ENCODE measurements at regions not wholly inside any gene's neighbourhood (a gene's known extent, or its start where the extent isn't known, plus 50 kb on each side); places are given as distances from the start of the nearest gene placed in this dataset.
A peak's percentile ranks its signal among the peaks of the same experiment; 100 is the strongest.

GRCh38 chr5:128591598-128592455, 53.8 kb upstream of the FBN2 start:
- H3K9me3 ChIP-seq (ENCODE audit: low read depth), result no peaks in the 10 kb centered on the region
- H3K4me1 ChIP-seq (ENCODE audit: low read depth), result peaks cover 4% of the 10 kb centered on the region
- no peak overlapping the region for H3K4me3 ChIP-seq
- no peaks in the 10 kb centered on the region for H3K27me3 ChIP-seq
- H3K36me3 ChIP-seq, result no peaks in the 10 kb centered on the region
- no peak for DNase-seq (ENCODE audit: low read depth in 1 of 2, low spot score in 1 of 2)
- no peak overlapping the region for H3K27ac ChIP-seq
- no peak for TF ChIP-seq CTCF (IDR thresholded peaks at IDR 0.05; ENCODE audit: low read depth, low read length)

- Histone ChIP-seq H3K27ac (no peak overlapping the region), H3K36me3 (no peaks in the 10 kb centered on the region), H3K9me3 (ENCODE audit: low read depth) (no peaks in the 10 kb centered on the region), H3K4me3 (no peak overlapping the region), H3K4me1 (ENCODE audit: low read depth) (peaks cover 4% of the 10 kb centered on the region), H3K27me3 (no peaks in the 10 kb centered on the region)
- peak; percentile 10 to 67 for DNase-seq (ENCODE audit: low read depth in 1 of 2, low spot score in 1 of 2)
- TF ChIP-seq CTCF (IDR thresholded peaks at IDR 0.05; ENCODE audit: low read depth, low read length), result no peak
These were observed 58.0 kb upstream of the FBN2 start for GRCh38 chr5:128596071-128596470.

GRCh38 chr5:128597156-128597555, 59.1 kb upstream of the FBN2 start:
- Histone ChIP-seq H3K27me3 (no peaks in the 10 kb centered on the region), H3K4me1 (ENCODE audit: low read depth) (no peaks in the 10 kb centered on the region), H3K27ac (no peak overlapping the region), H3K4me3 (no peak overlapping the region), H3K36me3 (no peaks in the 10 kb centered on the region), H3K9me3 (ENCODE audit: low read depth) (no peaks in the 10 kb centered on the region)
- no peak for DNase-seq (ENCODE audit: low read depth in 1 of 2, low spot score in 1 of 2)
- no peak for TF ChIP-seq CTCF (IDR thresholded peaks at IDR 0.05; ENCODE audit: low read depth, low read length)

GRCh38 chr5:128613128-128613527, 75.1 kb upstream of the FBN2 start:
- Histone ChIP-seq H3K27me3 (no peaks in the 10 kb centered on the region), H3K4me3 (no peak overlapping the region), H3K4me1 (ENCODE audit: low read depth) (no peaks in the 10 kb centered on the region), H3K36me3 (no peaks in the 10 kb centered on the region), H3K27ac (no peak overlapping the region), H3K9me3 (ENCODE audit: low read depth) (no peaks in the 10 kb centered on the region)
- no peak for DNase-seq (ENCODE audit: low read depth in 1 of 2, low spot score in 1 of 2)
- TF ChIP-seq CTCF (IDR thresholded peaks at IDR 0.05; ENCODE audit: low read depth, low read length), result no peak

GRCh38 chr5:128613766-128614165, 75.7 kb upstream of the FBN2 start:
- H3K9me3 ChIP-seq (ENCODE audit: low read depth), result no peaks in the 10 kb centered on the region

More at GRCh38 chr5:128613766-128614165, 75.7 kb upstream of the FBN2 start:
- Histone ChIP-seq H3K27me3 (no peaks in the 10 kb centered on the region), H3K36me3 (no peaks in the 10 kb centered on the region), H3K4me3 (no peak overlapping the region), H3K27ac (no peak overlapping the region), H3K4me1 (ENCODE audit: low read depth) (no peaks in the 10 kb centered on the region)
- no peak for DNase-seq (ENCODE audit: low read depth in 1 of 2, low spot score in 1 of 2)
- no peak for TF ChIP-seq CTCF (IDR thresholded peaks at IDR 0.05; ENCODE audit: low read depth, low read length)

Measured in cardiac muscle cell (in vitro differentiated cells and primary cell).